22Rv1 (cell line): ENCODE measurements at regions not wholly inside any gene's neighbourhood (a gene's known extent, or its start where the extent isn't known, plus 50 kb on each side); places are given as distances from the start of the nearest gene placed in this dataset.

Experiments
- H3K27ac ChIP-seq: fragments of 450-650 bp; 2 replicates; pipeline ENCODE4 v1.5.1; 2017
- CTCF ChIP-seq: fragments of 450-650 bp; IDR thresholded peaks from 2 replicates; pipeline ENCODE4 v1.5.1; 2017; ENCODE audit warnings: mild to moderate bottlenecking
- ZFX ChIP-seq: fragments of 450-650 bp; IDR thresholded peaks from 2 replicates; pipeline ENCODE4 v1.6.1; 2017; ENCODE audit warnings: antibody characterized with exemption, borderline replicate concordance

GRCh38 chr7:96784597-96784996 is 75.0 kb upstream of the SEM1 start:
- TF ChIP-seq ZFX: no peak
- TF ChIP-seq CTCF: no peak
- no peak overlapping the region for H3K27ac ChIP-seq

GRCh38 chr7:96786261-96786997 is 76.8 kb upstream of the SEM1 start:
- no peak for TF ChIP-seq CTCF
- TF ChIP-seq ZFX: no peak

GRCh38 chr7:96786998-96787395 is 77.4 kb upstream of the SEM1 start:
- H3K27ac ChIP-seq: no peak overlapping the region
- TF ChIP-seq ZFX (no peak), CTCF (no peak)

More at GRCh38 chr7:96786261-96786997, 76.8 kb upstream of the SEM1 start:
- H3K27ac ChIP-seq: no peak overlapping the region

- H3K27ac ChIP-seq: no peak overlapping the region
- TF ChIP-seq CTCF: no peak
- TF ChIP-seq ZFX: no peak
Observed at GRCh38 chr7:96789914-96790313, 80.3 kb upstream of the SEM1 start.

- TF ChIP-seq ZFX (no peak), CTCF (no peak)
- H3K27ac ChIP-seq: no peak overlapping the region
Observed at GRCh38 chr7:96792115-96792514, 82.5 kb upstream of the SEM1 start.

- TF ChIP-seq CTCF (no peak), ZFX (no peak)
Observed at GRCh38 chr7:96794063-96794462, 84.4 kb upstream of the SEM1 start.

GRCh38 chr7:96800122-96800521 is 90.5 kb upstream of the SEM1 start:
- TF ChIP-seq CTCF (no peak), ZFX (no peak)
- no peak overlapping the region for H3K27ac ChIP-seq

More at GRCh38 chr7:96794063-96794462, 84.4 kb upstream of the SEM1 start:
- no peak overlapping the region for H3K27ac ChIP-seq
